IMR-90 (cell line): ENCODE measurements at regions not wholly inside any gene's neighbourhood (a gene's known extent, or its start where the extent isn't known, plus 50 kb on each side); places are given as distances from the start of the nearest gene placed in this dataset.

Experiments used
- ATAC-seq: fragments of 200-7000 bp; cut with Tn5 transposase; 2 replicates; pipeline ENCODE4 v1.9.1; 2020; ENCODE audit warnings: low read depth, mild to moderate bottlenecking, moderate library complexity
- BruUV-seq: library from RNA; stranded (reverse); fragments of 400-500 nt; replicated peaks from 2 replicates; lab custom pipeline; 2021; lab: Mats Ljungman, UMichigan
- CTCF ChIA-PET: fragments of 300-600 bp; formaldehyde crosslinking; extraction: SDS; loops from one replicate; lab custom pipeline; 2021; ENCODE audit warnings: antibody characterized with exemption; lab: Yijun Ruan, JAX
- POLR2A ChIA-PET: fragments of 300-600 bp; sonication (Branson Sonifier 250); formaldehyde crosslinking; loops from one replicate; lab custom pipeline; 2022; ENCODE audit warnings: antibody characterized with exemption; ENCODE audit not compliant: unreplicated experiment; lab: Charles Lee
- DNase-seq: peaks from one replicate; pipeline ENCODE4 v3.0.0; 2013
- H2AFZ ChIP-seq: replicated peaks from 2 replicates; pipeline ENCODE3; 2013; ENCODE audit warnings: low read length, mild to moderate bottlenecking; ENCODE audit not compliant: poor library complexity
- H2AK5ac ChIP-seq: 2 replicates; pipeline ENCODE4 v1.6.1; 2013; ENCODE audit warnings: low read depth, low read length, inconsistent platforms
- H2AK9ac ChIP-seq: replicated peaks from 2 replicates; pipeline ENCODE3; 2013; ENCODE audit warnings: mild to moderate bottlenecking, low read depth, low read length, moderate library complexity; ENCODE audit not compliant: poor library complexity
- H2BK120ac ChIP-seq: 2 replicates; pipeline ENCODE4 v1.6.1; 2013; ENCODE audit warnings: low read depth, low read length, inconsistent platforms
- H2BK15ac ChIP-seq: 3 replicates; pipeline ENCODE4 v1.6.1; 2013; ENCODE audit warnings: low read depth, low read length, inconsistent platforms
- H2BK20ac ChIP-seq: 2 replicates; pipeline ENCODE4 v1.6.1; 2013; ENCODE audit warnings: low read depth, mild to moderate bottlenecking, inconsistent platforms, low read length, moderate library complexity
- H2BK5ac ChIP-seq: 2 replicates; pipeline ENCODE4 v1.6.1; 2013; ENCODE audit warnings: mild to moderate bottlenecking, low read depth, low read length, inconsistent platforms; ENCODE audit not compliant: poor library complexity, severe bottlenecking
- H3K14ac ChIP-seq: replicated peaks from 2 replicates; pipeline ENCODE4 v1.6.1; 2013; ENCODE audit warnings: low read depth, low read length, inconsistent platforms
- H3K18ac ChIP-seq: 2 replicates; pipeline ENCODE4 v1.6.1; 2013; ENCODE audit warnings: low read depth, low read length, control low read depth
- H3K23ac ChIP-seq: 2 replicates; pipeline ENCODE4 v1.6.1; 2013; ENCODE audit warnings: low read depth, low read length, inconsistent platforms
- H3K27ac ChIP-seq: 2 replicates; pipeline ENCODE4 v1.5.1; 2013; ENCODE audit warnings: mild to moderate bottlenecking, control low read depth, low read length; ENCODE audit not compliant: insufficient read depth
- H3K27me3 ChIP-seq: 2 replicates; pipeline ENCODE4 v1.6.1; 2013; ENCODE audit warnings: low read length; ENCODE audit not compliant: control insufficient read depth, insufficient read depth
- H3K36me3 ChIP-seq: 2 replicates; pipeline ENCODE4 v1.6.1; 2013; ENCODE audit warnings: low read length, mixed read lengths; ENCODE audit not compliant: control insufficient read depth, insufficient read depth
- H3K4ac ChIP-seq: 2 replicates; pipeline ENCODE4 v1.6.1; 2013; ENCODE audit warnings: low read depth, low read length, inconsistent platforms
- H3K4me1 ChIP-seq: 2 replicates; pipeline ENCODE4 v1.6.1; 2013; ENCODE audit warnings: low read length, mixed read lengths; ENCODE audit not compliant: control insufficient read depth, insufficient read depth
- H3K4me2 ChIP-seq: 2 replicates; pipeline ENCODE4 v1.6.1; 2013; ENCODE audit warnings: low read depth, mild to moderate bottlenecking, control low read depth, low read length, moderate library complexity
- H3K4me3 ChIP-seq: 2 replicates; pipeline ENCODE4 v1.5.1; 2013; ENCODE audit warnings: low read depth, mild to moderate bottlenecking, control low read depth, low read length, moderate library complexity; ENCODE audit not compliant: insufficient read depth
- H3K56ac ChIP-seq: 2 replicates; pipeline ENCODE4 v1.6.1; 2013; ENCODE audit warnings: low read length, inconsistent platforms; ENCODE audit not compliant: insufficient read depth; ENCODE audit errors: extremely low read depth
- H3K79me1 ChIP-seq, 2 experiments: 2 replicates each; pipeline ENCODE4 v1.6.1; 2013; ENCODE audit warnings: low read length in 2 of 2, inconsistent platforms in 1 of 2, low read depth in 1 of 2
- H3K9ac ChIP-seq: 2 replicates; pipeline ENCODE4 v1.6.1; 2013; ENCODE audit warnings: low read depth, low read length, control low read depth
- H3K9me1 ChIP-seq: 2 replicates; pipeline ENCODE4 v1.6.1; 2013; ENCODE audit warnings: low read length, inconsistent platforms; ENCODE audit not compliant: insufficient read depth
- H3K9me3 ChIP-seq: 2 replicates; pipeline ENCODE4 v1.6.1; 2013; ENCODE audit warnings: low read length; ENCODE audit not compliant: control insufficient read depth, insufficient read depth
- H4K20me1 ChIP-seq: 2 replicates; pipeline ENCODE4 v1.6.1; 2013; ENCODE audit warnings: low read length, inconsistent platforms; ENCODE audit not compliant: insufficient read depth
- H4K5ac ChIP-seq: 2 replicates; pipeline ENCODE4 v1.6.1; 2013; ENCODE audit warnings: mild to moderate bottlenecking, low read depth, low read length, control low read depth
- H4K8ac ChIP-seq, 2 experiments: 2 replicates each; pipeline ENCODE4 v1.6.1; 2013; ENCODE audit warnings: low read depth in 2 of 2, low read length in 2 of 2, control low read depth in 1 of 2, inconsistent platforms in 1 of 2
- H4K91ac ChIP-seq: 2 replicates; pipeline ENCODE4 v1.6.1; 2013; ENCODE audit warnings: low read depth, low read length, inconsistent platforms; ENCODE audit not compliant: insufficient read depth
- BHLHE40 ChIP-seq: fragments of 150-350 bp; IDR thresholded peaks from 2 replicates; pipeline ENCODE4 v1.6.1; 2016; ENCODE audit warnings: mild to moderate bottlenecking, low read depth, low read length
- CEBPB ChIP-seq: IDR thresholded peaks from 2 replicates; pipeline ENCODE4 v1.6.1; 2012; ENCODE audit warnings: low read depth, low read length, improper control_type of control experiment
- CHD1 ChIP-seq: IDR thresholded peaks from 2 replicates; pipeline ENCODE4 v1.6.1; 2012; ENCODE audit warnings: low read depth, low read length, improper control_type of control experiment
- FOS ChIP-seq: fragments of 150-350 bp; IDR thresholded peaks from 2 replicates; pipeline ENCODE4 v1.6.1; 2016; ENCODE audit warnings: low read depth, low read length
- MAFK ChIP-seq: IDR thresholded peaks from 2 replicates; pipeline ENCODE4 v1.6.1; 2012; ENCODE audit warnings: low read depth, low read length, improper control_type of control experiment
- MAZ ChIP-seq: IDR thresholded peaks from 2 replicates; pipeline ENCODE4 v1.6.1; 2012; ENCODE audit warnings: low read depth, mild to moderate bottlenecking, low read length, improper control_type of control experiment, moderate library complexity, borderline replicate concordance
- MXI1 ChIP-seq: IDR thresholded peaks from 2 replicates; pipeline ENCODE4 v1.6.1; 2012; ENCODE audit warnings: low read depth, mild to moderate bottlenecking, low read length, moderate library complexity, borderline replicate concordance
- NFE2L2 ChIP-seq: fragments of 150-350 bp; IDR thresholded peaks from 2 replicates; pipeline ENCODE4 v1.6.1; 2016; ENCODE audit warnings: low read depth, mild to moderate bottlenecking, low read length
- POLR2A ChIP-seq: IDR thresholded peaks from 2 replicates; pipeline ENCODE4 v1.6.1; 2012; ENCODE audit warnings: mild to moderate bottlenecking, low read depth, low read length
- RAD21 ChIP-seq: IDR thresholded peaks from 2 replicates; pipeline ENCODE4 v1.6.1; 2012; ENCODE audit warnings: low read length, improper control_type of control experiment
- RCOR1 ChIP-seq: IDR thresholded peaks from 2 replicates; pipeline ENCODE4 v1.6.1; 2012; ENCODE audit warnings: mild to moderate bottlenecking, low read length, improper control_type of control experiment; ENCODE audit not compliant: insufficient replicate concordance
- RFX5 ChIP-seq: IDR thresholded peaks from 2 replicates; pipeline ENCODE4 v1.8.0; 2012; ENCODE audit warnings: low read depth, mild to moderate bottlenecking, low read length, moderate library complexity
- SMC3 ChIP-seq: fragments of 150-350 bp; IDR thresholded peaks from 2 replicates; pipeline ENCODE4 v1.6.1; 2016; ENCODE audit warnings: low read depth, mild to moderate bottlenecking, antibody characterized with exemption, low read length, moderate library complexity
- WGBS, 2 experiments: methylation state at CpG; one replicate each; pipeline versions ENCODE4 v1.1.5 to v1.1.7; 2013; ENCODE audit warnings: missing lambda C conversion rate in 2 of 2; ENCODE audit not compliant: insufficient read length in 1 of 2; ENCODE audit errors: extremely low coverage in 2 of 2; 5-methylcytosine and 5-hydroxymethylcytosine counted together
- dilution Hi-C: fragments of 300-500 bp; cut with HindIII; formaldehyde crosslinking; loops from one replicate; pipeline ENCODE4 v1.14.3; 2018; ENCODE audit warnings: low sequenced_read_pairs; ENCODE audit not compliant: unreplicated experiment
- in situ Hi-C: fragments of 300-500 bp; cut with MboI; formaldehyde crosslinking; loops from 3 replicates; pipeline ENCODE4 v1.14.3; 2019; ENCODE audit warnings: low sequenced_read_pairs, inconsistent platforms, mixed read lengths
- intact Hi-C: fragments of 100-400 bp; cut with micrococcal nuclease; formaldehyde crosslinking; loops from 2 replicates; pipeline ENCODE4 v1.10.0; 2022
- TF ChIP-seq, protein P1 (sequence below): conservative IDR thresholded peaks from 2 replicates; pipeline ENCODE4 v1.5.1; 2012; ENCODE audit warnings: mild to moderate bottlenecking, low read depth, low read length, improper control_type of control experiment
- TF ChIP-seq, protein P2 (sequence below): fragments of 150-350 bp; IDR thresholded peaks from 2 replicates; pipeline ENCODE4 v1.6.1; 2016; ENCODE audit warnings: low read depth, mild to moderate bottlenecking, low read length, moderate library complexity, borderline replicate concordance
- TF ChIP-seq, protein P3 (sequence below): fragments of 150-350 bp; IDR thresholded peaks from 2 replicates; pipeline ENCODE4 v1.6.1; 2017; ENCODE audit warnings: mild to moderate bottlenecking, antibody characterized with exemption, low read length, low read depth

DNA sequence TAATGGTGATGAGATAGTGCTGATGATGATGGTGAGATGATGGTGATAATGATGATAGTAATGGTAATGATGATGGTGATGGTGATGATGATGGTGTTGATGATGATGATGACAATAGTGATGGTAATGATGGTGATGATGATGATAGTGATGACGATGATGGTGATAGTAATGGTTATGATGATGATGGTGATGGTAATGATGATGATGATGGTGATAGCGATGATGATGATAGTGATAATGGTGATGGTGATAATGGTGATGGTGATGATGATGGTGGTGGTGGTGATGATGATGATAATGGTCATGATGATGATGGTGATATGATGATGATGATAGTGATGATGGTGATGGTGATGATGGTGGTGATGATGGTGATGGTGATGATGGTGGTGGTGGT lies 384.6 kb downstream of the MATN1 start:
- Histone ChIP-seq H3K4ac (no peak overlapping the region), H3K56ac (no peak overlapping the region), H2BK15ac (no peak overlapping the region), H3K27me3 (no peaks in the 10 kb centered on the region), H3K79me1 (no peaks in the 10 kb centered on the region), H3K4me2 (no peak overlapping the region), H2AFZ (no peak overlapping the region), H2AK9ac (no peak overlapping the region), H4K91ac (no peak overlapping the region), H4K20me1 (no peaks in the 10 kb centered on the region), H3K4me1 (no peaks in the 10 kb centered on the region), H3K9me3 (0 out of 2 replicates have a peak, but pooled peaks cover 2% of the 10 kb centered on the region), H3K23ac (no peak overlapping the region), H2BK120ac (no peak overlapping the region), H2BK20ac (no peak overlapping the region), H3K27ac (no peak overlapping the region), H3K9me1 (no peaks in the 10 kb centered on the region), H3K9ac (no peak overlapping the region), H2AK5ac (no peak overlapping the region), H3K18ac (no peak overlapping the region), H4K8ac (no peak overlapping the region), H2BK5ac (peak overlapping the region; percentile 19), H3K36me3 (no peaks in the 10 kb centered on the region), H3K4me3 (no peak overlapping the region), H3K14ac (no peak overlapping the region), H4K5ac (no peak overlapping the region)
- no peak for DNase-seq
- ATAC-seq, result no peak
- WGBS, 2 experiments, result 41% methylated on average over 2 of the region's 2 CpGs; no CpG with 5 or more reads in 1 of the 2 experiments
- in situ Hi-C loops, result no loop called here
- intact Hi-C loops, result no loop called here
- no TSS peak for BruUV-seq
- dilution Hi-C loops, result no loop called here
- ChIA-PET CTCF (no interaction called here), POLR2A (no interaction called here)
- TF ChIP-seq BHLHE40, result no peak
- no peak for TF ChIP-seq RAD21
- no peak for TF ChIP-seq RCOR1
- TF ChIP-seq NFE2L2, result no peak
- TF ChIP-seq, protein P1, sequence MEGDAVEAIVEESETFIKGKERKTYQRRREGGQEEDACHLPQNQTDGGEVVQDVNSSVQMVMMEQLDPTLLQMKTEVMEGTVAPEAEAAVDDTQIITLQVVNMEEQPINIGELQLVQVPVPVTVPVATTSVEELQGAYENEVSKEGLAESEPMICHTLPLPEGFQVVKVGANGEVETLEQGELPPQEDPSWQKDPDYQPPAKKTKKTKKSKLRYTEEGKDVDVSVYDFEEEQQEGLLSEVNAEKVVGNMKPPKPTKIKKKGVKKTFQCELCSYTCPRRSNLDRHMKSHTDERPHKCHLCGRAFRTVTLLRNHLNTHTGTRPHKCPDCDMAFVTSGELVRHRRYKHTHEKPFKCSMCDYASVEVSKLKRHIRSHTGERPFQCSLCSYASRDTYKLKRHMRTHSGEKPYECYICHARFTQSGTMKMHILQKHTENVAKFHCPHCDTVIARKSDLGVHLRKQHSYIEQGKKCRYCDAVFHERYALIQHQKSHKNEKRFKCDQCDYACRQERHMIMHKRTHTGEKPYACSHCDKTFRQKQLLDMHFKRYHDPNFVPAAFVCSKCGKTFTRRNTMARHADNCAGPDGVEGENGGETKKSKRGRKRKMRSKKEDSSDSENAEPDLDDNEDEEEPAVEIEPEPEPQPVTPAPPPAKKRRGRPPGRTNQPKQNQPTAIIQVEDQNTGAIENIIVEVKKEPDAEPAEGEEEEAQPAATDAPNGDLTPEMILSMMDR, result no peak
- TF ChIP-seq RFX5, result no peak
- TF ChIP-seq CEBPB, result no peak
- TF ChIP-seq FOS, result no peak
- TF ChIP-seq, protein P2, sequence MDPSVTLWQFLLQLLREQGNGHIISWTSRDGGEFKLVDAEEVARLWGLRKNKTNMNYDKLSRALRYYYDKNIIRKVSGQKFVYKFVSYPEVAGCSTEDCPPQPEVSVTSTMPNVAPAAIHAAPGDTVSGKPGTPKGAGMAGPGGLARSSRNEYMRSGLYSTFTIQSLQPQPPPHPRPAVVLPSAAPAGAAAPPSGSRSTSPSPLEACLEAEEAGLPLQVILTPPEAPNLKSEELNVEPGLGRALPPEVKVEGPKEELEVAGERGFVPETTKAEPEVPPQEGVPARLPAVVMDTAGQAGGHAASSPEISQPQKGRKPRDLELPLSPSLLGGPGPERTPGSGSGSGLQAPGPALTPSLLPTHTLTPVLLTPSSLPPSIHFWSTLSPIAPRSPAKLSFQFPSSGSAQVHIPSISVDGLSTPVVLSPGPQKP, result no peak
- TF ChIP-seq MAFK, result no peak
- no peak for TF ChIP-seq POLR2A
- no peak for TF ChIP-seq SMC3
- TF ChIP-seq MAZ, result no peak
- TF ChIP-seq CHD1, result no peak
- TF ChIP-seq MXI1, result no peak
- TF ChIP-seq, protein P3, sequence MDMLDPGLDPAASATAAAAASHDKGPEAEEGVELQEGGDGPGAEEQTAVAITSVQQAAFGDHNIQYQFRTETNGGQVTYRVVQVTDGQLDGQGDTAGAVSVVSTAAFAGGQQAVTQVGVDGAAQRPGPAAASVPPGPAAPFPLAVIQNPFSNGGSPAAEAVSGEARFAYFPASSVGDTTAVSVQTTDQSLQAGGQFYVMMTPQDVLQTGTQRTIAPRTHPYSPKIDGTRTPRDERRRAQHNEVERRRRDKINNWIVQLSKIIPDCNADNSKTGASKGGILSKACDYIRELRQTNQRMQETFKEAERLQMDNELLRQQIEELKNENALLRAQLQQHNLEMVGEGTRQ, result no peak
